ENCODE measurements at regions not wholly inside any gene's neighbourhood (a gene's known extent, or its start where the extent isn't known, plus 50 kb on each side); places are given as distances from the start of the nearest gene placed in this dataset.

- H3F3A ChIP-seq (ENCODE audit: insufficient read depth, low read length), result no peaks in the 10 kb centered on the region
- H3K4me1 ChIP-seq (ENCODE audit: insufficient read depth, low read length, severe bottlenecking), result no peaks in the 10 kb centered on the region
- no peak overlapping the region for H3K27ac ChIP-seq (ENCODE audit: low read depth, low read length, poor library complexity, severe bottlenecking)
- no peaks in the 10 kb centered on the region for H4K20me1 ChIP-seq (ENCODE audit: insufficient read depth, low read length)
- H3K4me2 ChIP-seq (ENCODE audit: low read length), result no peak overlapping the region
- H3K9me2 ChIP-seq (ENCODE audit: low read depth, low read length), result no peaks in the 10 kb centered on the region
- H3K9me3 ChIP-seq (ENCODE audit: low read length), result no peaks in the 10 kb centered on the region
- no peaks in the 10 kb centered on the region for H3K36me3 ChIP-seq (ENCODE audit: insufficient read depth, low read length)
- no peak overlapping the region for H2AFZ ChIP-seq (ENCODE audit: low read length)
- no peaks in the 10 kb centered on the region for H3K79me2 ChIP-seq (ENCODE audit: insufficient read depth, low read length)
- H3K4me3 ChIP-seq (ENCODE audit: low read depth, low read length, poor library complexity, severe bottlenecking), result no peak overlapping the region
- H3K9ac ChIP-seq (ENCODE audit: low read length), result no peak overlapping the region
- H3K27me3 ChIP-seq (ENCODE audit: insufficient read depth, low read length), result peaks cover 7% of the 10 kb centered on the region; the same call in 1 of the 2 replicates
- TF ChIP-seq EZH2 (IDR thresholded peaks at IDR 0.05; ENCODE audit: borderline replicate concordance, low read length) (no peak), CTCF (IDR thresholded peaks at IDR 0.05; ENCODE audit: low read length) (no peak)
These were observed 170.5 kb upstream of the LHX5 start for GRCh38 chr12:113642216-113642615.

GRCh38 chr12:113641426-113642030, 169.9 kb upstream of the LHX5 start:
- TF ChIP-seq EZH2 (IDR thresholded peaks at IDR 0.05; ENCODE audit: borderline replicate concordance, low read length), result no peak
- no peak for TF ChIP-seq CTCF (IDR thresholded peaks at IDR 0.05; ENCODE audit: low read length)
- H3K4me3 ChIP-seq (ENCODE audit: low read depth, low read length, poor library complexity, severe bottlenecking), result no peak overlapping the region
- no peaks in the 10 kb centered on the region for H4K20me1 ChIP-seq (ENCODE audit: insufficient read depth, low read length)
- no peak overlapping the region for H3K27ac ChIP-seq (ENCODE audit: low read depth, low read length, poor library complexity, severe bottlenecking)
- no peaks in the 10 kb centered on the region for H3K79me2 ChIP-seq (ENCODE audit: insufficient read depth, low read length)
- no peak overlapping the region for H3K4me2 ChIP-seq (ENCODE audit: low read length)
- no peaks in the 10 kb centered on the region for H3K4me1 ChIP-seq (ENCODE audit: insufficient read depth, low read length, severe bottlenecking)
- no peaks in the 10 kb centered on the region for H3K36me3 ChIP-seq (ENCODE audit: insufficient read depth, low read length)
- no peak overlapping the region for H2AFZ ChIP-seq (ENCODE audit: low read length)
- H3K9ac ChIP-seq (ENCODE audit: low read length), result no peak overlapping the region
- H3K9me2 ChIP-seq (ENCODE audit: low read depth, low read length), result no peaks in the 10 kb centered on the region
- H3F3A ChIP-seq (ENCODE audit: insufficient read depth, low read length), result no peaks in the 10 kb centered on the region
- no peaks in the 10 kb centered on the region for H3K9me3 ChIP-seq (ENCODE audit: low read length)
- H3K27me3 ChIP-seq (ENCODE audit: insufficient read depth, low read length), result peaks cover 7% of the 10 kb centered on the region; the same call in 1 of the 2 replicates

DNA sequence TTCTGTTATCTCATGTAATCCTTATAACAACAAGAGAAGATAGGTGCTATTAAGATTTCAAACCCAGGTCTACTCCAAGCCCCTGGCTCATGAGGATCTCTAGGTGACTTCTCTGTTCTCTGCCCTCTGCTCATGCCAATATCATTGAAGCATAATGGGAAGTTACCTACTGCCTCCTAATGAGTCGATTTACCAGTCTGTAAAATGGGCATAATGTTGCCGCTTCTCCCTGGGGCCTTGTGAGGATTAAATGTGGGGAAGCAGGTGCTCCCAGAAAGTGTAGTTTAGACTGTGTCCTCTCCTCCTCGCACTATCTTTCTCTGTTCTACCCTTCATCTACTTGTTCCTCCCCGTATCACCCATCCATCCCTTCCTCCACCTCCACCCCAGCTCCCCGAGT, 169.2 kb upstream of the LHX5 start:
- Histone ChIP-seq H3K9me2 (ENCODE audit: low read depth, low read length) (no peaks in the 10 kb centered on the region), H3F3A (ENCODE audit: insufficient read depth, low read length) (no peaks in the 10 kb centered on the region), H3K4me1 (ENCODE audit: insufficient read depth, low read length, severe bottlenecking) (no peaks in the 10 kb centered on the region), H2AFZ (ENCODE audit: low read length) (no peak overlapping the region), H3K9ac (ENCODE audit: low read length) (no peak overlapping the region), H3K9me3 (ENCODE audit: low read length) (no peaks in the 10 kb centered on the region), H3K4me3 (ENCODE audit: low read depth, low read length, poor library complexity, severe bottlenecking) (no peak overlapping the region), H3K27me3 (ENCODE audit: insufficient read depth, low read length) (0 out of 2 replicates have a peak, but pooled peaks cover 3% of the 10 kb centered on the region), H3K4me2 (ENCODE audit: low read length) (no peak overlapping the region), H4K20me1 (ENCODE audit: insufficient read depth, low read length) (no peaks in the 10 kb centered on the region), H3K36me3 (ENCODE audit: insufficient read depth, low read length) (no peaks in the 10 kb centered on the region), H3K27ac (ENCODE audit: low read depth, low read length, poor library complexity, severe bottlenecking) (no peak overlapping the region), H3K79me2 (ENCODE audit: insufficient read depth, low read length) (no peaks in the 10 kb centered on the region)
- no peak for TF ChIP-seq EZH2 (IDR thresholded peaks at IDR 0.05; ENCODE audit: borderline replicate concordance, low read length)
- TF ChIP-seq CTCF (IDR thresholded peaks at IDR 0.05; ENCODE audit: low read length), result no peak
